NCI-H1417 treated with DMSO at 0.1 percent for 48 hours (cell line): ENCODE measurements at regions not wholly inside any gene's neighbourhood (a gene's known extent, or its start where the extent isn't known, plus 50 kb on each side); places are given as distances from the start of the nearest gene placed in this dataset.

Source experiments
- DNase-seq: peaks from one replicate; lab custom pipeline; 2025; lab: John Stamatoyannopoulos, UW

DNA sequence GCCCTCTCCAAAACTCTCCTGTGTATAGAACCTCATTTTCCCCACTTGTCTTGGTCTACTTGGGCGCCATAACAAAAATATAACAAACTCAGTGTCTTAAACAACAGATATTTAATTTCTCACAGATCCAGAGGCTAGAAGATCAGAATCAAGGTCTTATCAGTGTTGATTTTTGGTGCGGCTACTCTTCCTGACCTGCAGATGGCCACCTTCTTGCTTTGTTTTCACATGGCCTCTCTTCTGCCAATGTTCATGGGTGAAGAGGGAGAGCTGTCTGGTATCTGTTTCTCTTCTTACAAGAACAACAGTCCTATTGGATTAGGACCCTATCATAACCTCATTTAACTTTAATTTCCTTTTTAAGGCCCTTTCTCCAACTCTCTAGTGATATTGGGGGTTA is 177.3 kb downstream of the PABPC4L start:
- DNase-seq, result no peak

DNA sequence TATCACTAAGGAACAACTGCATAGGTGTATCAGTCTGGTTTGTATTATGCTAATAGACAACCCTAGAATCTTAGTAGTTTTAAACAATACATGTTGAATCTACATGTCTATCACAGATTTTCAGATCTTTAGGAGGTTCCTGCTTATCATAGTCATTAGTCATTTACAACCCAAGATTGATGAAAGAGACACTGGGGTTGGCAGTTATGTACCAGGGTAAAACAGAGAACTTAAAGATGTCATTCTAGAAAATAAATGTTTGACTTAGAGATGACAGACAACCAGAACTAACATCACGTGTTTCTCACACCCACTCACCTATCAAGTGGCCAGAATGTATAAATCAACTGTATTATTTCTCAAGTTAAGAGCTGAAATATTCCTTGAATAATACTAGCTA is 181.9 kb downstream of the PABPC4L start:
- no peak for DNase-seq

- no peak for DNase-seq
Observed at GRCh38 chr4:134018846-134019245, 182.7 kb downstream of the PABPC4L start.

- no peak for DNase-seq
Observed at GRCh38 chr4:134001057-134001456, 200.5 kb downstream of the PABPC4L start.

DNA sequence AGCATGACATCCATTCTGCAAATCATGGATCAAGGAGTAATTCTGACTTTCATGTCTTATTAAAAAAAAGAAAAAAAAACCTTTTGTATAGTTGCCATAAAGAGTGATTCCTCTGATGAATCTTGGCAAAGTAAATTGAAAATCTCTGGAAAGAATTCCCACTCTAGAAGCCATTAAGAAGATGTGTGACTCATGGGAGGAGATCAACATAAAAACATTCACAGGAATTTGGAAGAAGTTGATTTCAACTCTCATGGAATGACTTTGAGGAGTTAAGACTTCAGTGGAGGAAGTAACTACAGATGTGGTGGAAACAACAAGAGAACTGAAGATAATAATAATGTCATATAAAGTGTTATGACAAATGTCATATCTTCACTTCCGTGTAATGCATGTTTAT is 204.2 kb downstream of the PABPC4L start:
- DNase-seq, result no peak

- DNase-seq, result no peak
Observed at GRCh38 chr4:133996431-133997121, 205.0 kb downstream of the PABPC4L start.

- no peak for DNase-seq
Observed at GRCh38 chr4:133995243-133995960, 206.2 kb downstream of the PABPC4L start.

DNA sequence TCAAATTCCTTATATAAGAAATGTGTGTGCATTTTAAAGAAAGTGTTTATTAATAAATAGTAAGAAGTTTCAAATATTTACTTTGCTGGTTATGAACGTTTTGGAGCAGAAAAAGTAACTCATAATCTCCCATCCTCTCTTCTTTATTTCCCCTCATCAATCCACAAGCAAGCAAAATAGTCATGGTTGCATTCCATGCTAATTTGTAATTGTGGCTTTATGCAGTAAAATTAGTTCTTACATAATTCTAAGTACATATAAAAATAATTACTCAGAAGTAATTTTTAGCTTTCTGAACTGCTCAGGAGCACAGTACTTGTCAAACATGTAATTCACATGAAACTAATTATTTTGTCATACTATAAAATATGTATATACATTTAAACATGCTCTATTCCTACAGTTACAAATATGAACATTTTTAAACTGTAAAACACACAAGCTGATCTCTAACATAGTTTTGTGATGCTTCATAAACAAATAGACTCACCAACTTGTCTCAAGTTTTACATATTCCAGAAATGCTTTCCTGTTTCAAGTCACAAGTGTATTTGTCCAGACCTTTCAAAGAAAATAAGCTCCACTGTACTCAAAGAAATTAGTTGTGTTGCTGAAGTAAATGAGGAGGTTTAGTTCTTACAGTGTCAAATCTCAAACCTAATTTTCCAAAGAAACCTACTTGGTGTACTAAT is 218.9 kb downstream of the PABPC4L start:
- no peak for DNase-seq

DNA sequence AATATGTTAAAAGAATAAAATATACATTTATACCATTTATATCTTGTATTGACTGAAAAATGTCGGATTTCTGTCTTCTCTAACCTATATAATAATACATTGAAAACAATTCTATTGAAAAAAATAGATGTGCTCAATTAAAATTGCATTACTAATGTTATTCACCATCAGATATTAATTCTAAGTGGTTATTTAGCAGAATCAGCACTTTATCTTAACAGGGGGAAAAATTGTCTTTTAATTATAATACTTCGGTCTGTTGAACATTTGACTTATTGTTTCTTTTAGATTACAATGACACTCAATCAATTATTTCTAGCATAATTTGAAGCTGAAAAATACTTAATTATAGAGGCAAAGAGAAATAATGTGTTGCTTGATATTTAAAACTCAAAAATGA is 220.3 kb downstream of the PABPC4L start:
- DNase-seq, result no peak

DNA sequence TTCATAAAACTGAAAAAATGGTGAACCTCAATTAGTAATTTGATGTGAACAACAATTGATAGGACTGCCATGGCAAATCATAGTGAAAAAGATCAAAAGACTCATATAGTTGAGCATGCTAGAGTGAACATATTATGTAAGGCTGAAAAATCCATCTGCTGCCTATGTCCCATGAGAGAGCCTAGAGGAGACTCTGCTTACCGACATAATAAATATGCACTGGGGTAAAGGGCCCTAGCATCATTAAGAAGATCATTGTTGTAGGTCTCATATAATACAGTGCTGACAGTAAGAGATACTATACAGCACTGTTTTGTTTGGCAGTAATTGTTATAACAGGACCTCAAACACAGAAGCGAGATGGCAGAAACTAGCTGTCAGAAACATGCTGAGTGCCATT is 229.0 kb downstream of the PABPC4L start:
- peak; percentile 9 for DNase-seq

- DNase-seq, result no peak
Observed at GRCh38 chr4:133969202-133969848, 232.3 kb downstream of the PABPC4L start.

DNA sequence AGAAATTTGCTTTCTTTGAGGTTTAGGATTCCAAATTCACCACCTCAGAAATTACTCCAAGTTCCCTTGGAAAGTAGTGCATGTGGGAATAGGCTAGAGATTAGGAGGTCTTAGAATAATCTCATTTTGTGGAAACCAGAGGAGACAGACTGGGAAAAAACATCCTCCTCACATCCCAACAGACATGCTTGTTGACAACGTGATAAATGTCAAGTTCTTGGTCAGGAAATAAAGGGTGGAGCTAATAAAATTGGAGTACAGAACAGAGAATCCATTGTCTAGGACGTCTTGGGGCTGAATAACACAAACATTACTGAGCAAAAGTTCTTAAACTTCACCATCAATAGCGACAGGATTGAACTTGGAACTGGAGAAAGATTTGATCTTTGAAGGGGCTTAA is 233.4 kb downstream of the PABPC4L start:
- no peak for DNase-seq

GRCh38 chr4:133960975-133961374 is 240.6 kb downstream of the PABPC4L start:
- no peak for DNase-seq

GRCh38 chr4:133943081-133943480 is 258.5 kb downstream of the PABPC4L start:
- no peak for DNase-seq

GRCh38 chr4:133938061-133938460 is 263.5 kb downstream of the PABPC4L start:
- DNase-seq, result no peak

DNA sequence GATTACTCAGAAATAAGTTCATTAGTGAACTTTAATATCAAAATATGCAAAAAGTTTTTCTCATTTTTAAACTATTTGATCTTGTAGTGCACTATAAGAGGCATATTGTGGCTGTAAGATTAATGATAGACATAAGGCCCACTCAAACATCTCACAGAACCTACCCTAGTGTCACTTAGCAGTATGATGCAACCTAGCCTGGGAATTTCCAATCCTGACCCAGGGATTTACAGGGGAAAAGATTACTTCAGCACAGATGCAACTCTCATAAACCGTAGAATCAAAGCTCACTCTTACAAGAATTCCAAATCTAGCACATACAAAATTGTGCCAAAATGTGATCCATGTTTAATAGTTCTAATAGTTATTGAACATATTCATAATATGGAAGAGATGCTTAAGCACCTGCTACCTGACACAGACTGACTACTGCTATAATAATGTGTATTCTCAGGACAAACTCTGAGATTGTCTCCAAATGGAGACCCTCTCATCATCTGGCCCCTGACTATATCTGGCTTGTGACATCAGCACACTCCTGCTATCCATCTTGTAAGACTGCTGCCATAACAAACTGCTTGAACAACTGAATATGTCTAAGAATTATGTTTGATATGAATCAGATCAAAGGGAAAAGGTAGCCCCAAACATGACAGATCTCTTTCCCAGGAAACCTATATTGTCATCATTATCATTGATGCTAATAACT is 271.9 kb downstream of the PABPC4L start:
- no peak for DNase-seq

GRCh38 chr4:133921280-133922195 is 280.1 kb downstream of the PABPC4L start:
- DNase-seq, result no peak

DNA sequence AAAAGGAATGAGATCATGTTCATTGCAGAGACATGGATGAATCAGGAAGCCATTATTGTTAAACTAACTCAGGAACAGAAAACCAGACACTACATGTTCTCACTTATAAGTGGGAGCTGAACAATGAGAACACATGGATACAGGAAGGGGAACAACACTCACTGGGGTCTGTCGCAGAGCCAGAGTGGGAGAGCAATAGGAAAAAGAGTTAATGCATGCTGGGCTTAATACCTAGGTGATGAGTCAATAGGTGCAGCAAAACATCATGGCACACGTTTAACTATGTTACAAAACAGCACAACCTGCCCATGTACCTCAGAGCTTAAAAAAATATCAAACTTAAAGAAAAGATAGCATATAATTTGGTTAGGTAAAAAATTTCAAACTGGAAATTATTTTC is 281.4 kb downstream of the PABPC4L start:
- DNase-seq, result no peak

DNA sequence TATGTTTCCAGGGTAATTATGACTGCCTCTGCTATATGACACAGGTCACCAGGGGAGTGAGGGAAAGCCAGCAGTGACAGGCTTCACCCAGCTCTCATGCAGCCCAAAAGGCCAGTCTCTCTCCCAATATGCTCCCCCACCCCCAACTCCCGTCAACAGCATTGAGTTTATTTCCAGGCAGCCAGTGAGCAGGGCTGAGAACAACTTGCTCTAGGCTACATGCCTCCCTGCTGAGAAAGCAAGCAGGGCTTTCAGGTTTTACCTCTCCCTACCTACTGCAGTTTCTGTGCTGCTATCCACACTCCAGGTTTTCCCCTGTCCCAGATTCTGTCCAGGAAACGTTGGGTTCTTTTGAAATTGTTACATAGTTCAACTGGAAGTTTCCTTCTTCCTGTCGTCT is 291.4 kb downstream of the PABPC4L start:
- no peak for DNase-seq

DNA sequence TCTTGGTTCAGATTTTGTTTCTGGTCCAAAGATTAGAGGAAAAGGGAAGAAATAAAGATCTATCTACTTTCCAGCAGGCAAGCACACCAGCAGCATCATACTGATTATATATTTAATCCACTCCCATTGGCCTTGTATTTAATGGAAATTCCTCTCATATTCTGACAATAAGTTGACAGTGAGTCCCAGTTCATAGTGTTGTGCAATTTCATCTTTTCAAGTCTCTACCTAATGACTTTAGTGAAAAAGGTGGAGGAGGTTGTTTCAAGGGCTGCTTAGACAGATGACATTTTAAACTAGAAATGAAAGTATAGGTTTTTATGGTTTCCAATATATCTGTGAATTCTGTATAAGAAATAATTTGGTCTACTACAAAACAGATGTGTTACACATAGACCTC is 298.6 kb downstream of the PABPC4L start:
- no peak for DNase-seq

DNA sequence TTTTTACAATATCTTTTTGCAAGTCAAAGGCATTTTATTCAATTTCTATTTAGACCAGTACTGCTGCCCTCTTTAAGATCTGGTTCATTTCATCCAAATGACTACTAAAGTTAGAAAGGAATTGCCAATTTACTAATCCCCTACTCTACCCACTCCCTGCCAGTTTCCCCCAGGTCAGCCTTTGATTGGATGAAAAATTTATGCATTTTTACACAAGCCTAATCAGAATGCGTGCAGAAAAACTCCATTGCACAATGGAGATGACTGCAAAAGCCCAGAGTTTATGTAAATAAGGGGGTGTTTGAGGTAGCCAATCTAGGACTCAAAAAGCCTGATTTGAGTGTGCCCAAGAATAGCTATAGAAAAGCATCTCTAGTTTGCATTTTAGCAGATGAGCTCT is 310.6 kb downstream of the PABPC4L start:
- DNase-seq, result no peak
